ENCODE measurements at regions not wholly inside any gene's neighbourhood (a gene's known extent, or its start where the extent isn't known, plus 50 kb on each side); places are given as distances from the start of the nearest gene placed in this dataset.

GRCh38 chrX:13266641-13267345 lies 53.1 kb downstream of the ATXN3L start:
- DNase-seq (ENCODE audit: low spot score) = no peak

- no peak for DNase-seq (ENCODE audit: low spot score)
Observed at GRCh38 chrX:13265549-13266132, 54.2 kb downstream of the ATXN3L start.

GRCh38 chrX:13265111-13265510 lies 54.7 kb downstream of the ATXN3L start:
- no peak for DNase-seq (ENCODE audit: low spot score)

GRCh38 chrX:13263560-13264251 lies 56.1 kb downstream of the ATXN3L start:
- DNase-seq (ENCODE audit: low spot score) = no peak

GRCh38 chrX:13261348-13261747 lies 58.5 kb downstream of the ATXN3L start:
- no peak for DNase-seq (ENCODE audit: low spot score)

- no peak for DNase-seq (ENCODE audit: low spot score)
Observed at GRCh38 chrX:13260598-13260997, 59.3 kb downstream of the ATXN3L start.

- no peak for DNase-seq (ENCODE audit: low spot score)
Observed at GRCh38 chrX:13258725-13259124, 61.1 kb downstream of the ATXN3L start.

GRCh38 chrX:13258052-13258444 lies 61.8 kb downstream of the ATXN3L start:
- DNase-seq (ENCODE audit: low spot score) = no peak

GRCh38 chrX:13257223-13258051 lies 62.4 kb downstream of the ATXN3L start:
- DNase-seq (ENCODE audit: low spot score) = no peak

GRCh38 chrX:13256603-13257002 lies 63.2 kb downstream of the ATXN3L start:
- no peak for DNase-seq (ENCODE audit: low spot score)

- DNase-seq (ENCODE audit: low spot score) = no peak
Observed at GRCh38 chrX:13254870-13255269, 65.0 kb downstream of the ATXN3L start.

GRCh38 chrX:13254076-13254785 lies 65.6 kb downstream of the ATXN3L start:
- DNase-seq (ENCODE audit: low spot score) = no peak

GRCh38 chrX:13253223-13253622 lies 66.6 kb downstream of the ATXN3L start:
- DNase-seq (ENCODE audit: low spot score) = no peak

GRCh38 chrX:13252726-13253125 lies 67.1 kb downstream of the ATXN3L start:
- DNase-seq (ENCODE audit: low spot score) = no peak

GRCh38 chrX:13250826-13251580 lies 68.8 kb downstream of the ATXN3L start:
- DNase-seq (ENCODE audit: low spot score) = peak; percentile 26

- no peak for DNase-seq (ENCODE audit: low spot score)
Observed at GRCh38 chrX:13248867-13249486, 70.9 kb downstream of the ATXN3L start.

GRCh38 chrX:13239272-13239671 lies 80.6 kb downstream of the ATXN3L start:
- DNase-seq (ENCODE audit: low spot score) = no peak

GRCh38 chrX:13235930-13236329 lies 83.9 kb downstream of the ATXN3L start:
- no peak for DNase-seq (ENCODE audit: low spot score)

- DNase-seq (ENCODE audit: low spot score) = no peak
Observed at GRCh38 chrX:13232484-13232883, 87.4 kb downstream of the ATXN3L start.

- DNase-seq (ENCODE audit: low spot score) = no peak
Observed at GRCh38 chrX:13226214-13226613, 93.6 kb downstream of the ATXN3L start.
